OCI-LY1 (cell line): ENCODE measurements at regions not wholly inside any gene's neighbourhood (a gene's known extent, or its start where the extent isn't known, plus 50 kb on each side); places are given as distances from the start of the nearest gene placed in this dataset.

Experiments used
- H2AFZ ChIP-seq: fragments of 200-600 bp; sonication (generic), shearing (Covaris generic); 2 replicates; pipeline ENCODE4 v1.6.0; 2014; ENCODE audit warnings: antibody characterized with exemption, mild to moderate bottlenecking, low read length
- H3F3A ChIP-seq: fragments of 200-600 bp; sonication (generic), shearing (Covaris generic); 2 replicates; pipeline ENCODE4 v1.6.0; 2014; ENCODE audit warnings: mild to moderate bottlenecking, antibody characterized with exemption, low read length, moderate library complexity; ENCODE audit not compliant: insufficient read depth
- H3K27ac ChIP-seq: fragments of 200-600 bp; sonication (generic); 2 replicates; pipeline ENCODE4 v1.5.1; 2014; ENCODE audit warnings: low read length, mixed run types, mild to moderate bottlenecking, low read depth; ENCODE audit not compliant: poor library complexity, severe bottlenecking
- H3K27me3 ChIP-seq: fragments of 200-600 bp; sonication (generic); 2 replicates; pipeline ENCODE4 v1.6.0; 2014; ENCODE audit warnings: antibody characterized with exemption, mild to moderate bottlenecking, low read length, moderate library complexity; ENCODE audit not compliant: insufficient read depth
- H3K36me3 ChIP-seq: fragments of 200-600 bp; sonication (generic); 2 replicates; pipeline ENCODE4 v1.6.1; 2014; ENCODE audit warnings: mild to moderate bottlenecking, antibody characterized with exemption, low read length, moderate library complexity, mixed read lengths; ENCODE audit not compliant: insufficient read depth
- H3K4me1 ChIP-seq: fragments of 200-600 bp; sonication (generic); 2 replicates; pipeline ENCODE4 v1.5.1; 2014; ENCODE audit warnings: mild to moderate bottlenecking, low read length, moderate library complexity; ENCODE audit not compliant: insufficient read depth, severe bottlenecking
- H3K4me2 ChIP-seq: fragments of 200-600 bp; sonication (generic), shearing (Covaris generic); 2 replicates; pipeline ENCODE4 v1.6.1; 2014; ENCODE audit warnings: low read length
- H3K4me3 ChIP-seq: fragments of 200-600 bp; sonication (generic); 2 replicates; pipeline ENCODE4 v1.5.1; 2014; ENCODE audit warnings: low read length, low read depth, mild to moderate bottlenecking, mixed read lengths; ENCODE audit not compliant: poor library complexity, severe bottlenecking
- H3K79me2 ChIP-seq: fragments of 200-600 bp; shearing (Covaris generic); 2 replicates; pipeline ENCODE4 v1.6.1; 2016; ENCODE audit warnings: mixed run types, low read length, mixed read lengths; ENCODE audit not compliant: insufficient read depth
- H3K9ac ChIP-seq: fragments of 200-600 bp; sonication (generic), shearing (Covaris generic); 2 replicates; pipeline ENCODE4 v1.6.1; 2014; ENCODE audit warnings: mild to moderate bottlenecking, low read length, mixed read lengths
- H3K9me2 ChIP-seq: fragments of 200-600 bp; sonication (generic), shearing (Covaris generic); 2 replicates; pipeline ENCODE4 v1.6.1; 2014; ENCODE audit warnings: low read depth, mild to moderate bottlenecking, low read length, mixed read lengths
- H3K9me3 ChIP-seq: fragments of 200-600 bp; shearing (Covaris generic); 2 replicates; pipeline ENCODE4 v1.6.1; 2014; ENCODE audit warnings: low read length, mixed read lengths
- H4K20me1 ChIP-seq: fragments of 200-600 bp; sonication (generic), shearing (Covaris generic); 2 replicates; pipeline ENCODE4 v1.6.0; 2016; ENCODE audit warnings: mild to moderate bottlenecking, low read length; ENCODE audit not compliant: insufficient read depth
- EZH2 ChIP-seq: fragments of 200-600 bp; sonication (generic), shearing (Covaris generic); IDR thresholded peaks from 2 replicates; pipeline ENCODE4 v1.8.0; 2017; ENCODE audit warnings: borderline replicate concordance, mixed run types, mild to moderate bottlenecking, antibody characterized with exemption, low read length, moderate library complexity, mixed read lengths
- TF ChIP-seq, protein P1 (sequence below): fragments of 200-600 bp; sonication (generic), shearing (Covaris generic); IDR thresholded peaks from 2 replicates; pipeline ENCODE4 v1.5.1; 2017; ENCODE audit warnings: mild to moderate bottlenecking, antibody characterized with exemption, low read length, moderate library complexity, mixed read lengths

DNA sequence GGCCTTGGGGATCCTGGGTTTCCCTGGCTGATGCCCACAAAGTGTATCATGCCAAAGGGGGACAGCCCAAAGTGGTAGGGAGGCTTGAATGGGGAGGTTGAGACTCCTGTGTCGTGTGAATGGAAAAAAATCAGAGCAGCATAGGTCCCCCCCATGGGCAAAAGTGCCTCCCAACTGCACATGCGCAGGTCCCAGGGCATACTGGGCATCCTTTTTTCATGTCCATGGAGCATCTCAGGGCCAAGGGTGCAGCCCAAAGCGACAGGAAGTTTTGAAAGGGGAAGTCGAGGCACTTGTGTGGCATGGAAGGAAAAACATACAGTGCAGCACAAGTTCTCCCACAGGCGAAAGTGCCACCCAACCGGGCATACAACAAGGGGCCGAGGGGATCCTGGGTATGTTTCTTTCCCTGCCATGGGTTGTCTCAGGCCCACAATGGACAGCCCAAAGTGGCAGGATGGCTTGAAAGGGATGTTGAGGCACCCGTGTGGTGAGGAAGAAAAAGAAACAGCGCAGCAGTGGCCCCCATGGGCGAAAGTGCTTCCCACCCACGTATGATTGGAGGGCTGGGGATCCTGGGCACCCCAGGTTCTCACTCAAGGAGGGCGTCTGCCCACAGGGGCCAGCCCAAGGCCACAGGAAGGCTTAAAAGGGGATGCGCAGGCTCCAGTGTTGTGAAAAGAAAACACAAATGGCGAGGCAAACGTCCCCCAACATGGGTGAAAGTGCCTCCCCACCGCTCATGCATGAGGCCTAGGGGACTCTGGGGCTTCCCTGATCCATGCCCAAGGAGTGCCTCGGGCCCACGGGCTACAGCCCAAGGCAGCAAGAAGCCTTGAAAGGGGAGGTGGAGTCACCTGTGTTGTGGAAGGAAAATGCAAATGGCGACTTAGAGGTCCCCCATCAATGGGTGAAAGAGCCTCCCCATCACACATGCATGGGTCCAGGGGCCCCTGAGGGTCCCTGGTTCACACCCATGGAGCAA, 573.7 kb downstream of the ALG10 start:
- no peak overlapping the region for H3K4me3 ChIP-seq
- no peak overlapping the region for H3K9ac ChIP-seq
- no peaks in the 10 kb centered on the region for H3K36me3 ChIP-seq
- no peaks in the 10 kb centered on the region for H3K9me2 ChIP-seq
- H3K4me2 ChIP-seq = no peak overlapping the region
- no peaks in the 10 kb centered on the region; the same call in 1 of the 2 replicates for H3K9me3 ChIP-seq
- H3K4me1 ChIP-seq = no peaks in the 10 kb centered on the region
- no peak overlapping the region for H3K27ac ChIP-seq
- no peaks in the 10 kb centered on the region for H3K27me3 ChIP-seq
- no peak overlapping the region for H2AFZ ChIP-seq
- TF ChIP-seq, protein P1, sequence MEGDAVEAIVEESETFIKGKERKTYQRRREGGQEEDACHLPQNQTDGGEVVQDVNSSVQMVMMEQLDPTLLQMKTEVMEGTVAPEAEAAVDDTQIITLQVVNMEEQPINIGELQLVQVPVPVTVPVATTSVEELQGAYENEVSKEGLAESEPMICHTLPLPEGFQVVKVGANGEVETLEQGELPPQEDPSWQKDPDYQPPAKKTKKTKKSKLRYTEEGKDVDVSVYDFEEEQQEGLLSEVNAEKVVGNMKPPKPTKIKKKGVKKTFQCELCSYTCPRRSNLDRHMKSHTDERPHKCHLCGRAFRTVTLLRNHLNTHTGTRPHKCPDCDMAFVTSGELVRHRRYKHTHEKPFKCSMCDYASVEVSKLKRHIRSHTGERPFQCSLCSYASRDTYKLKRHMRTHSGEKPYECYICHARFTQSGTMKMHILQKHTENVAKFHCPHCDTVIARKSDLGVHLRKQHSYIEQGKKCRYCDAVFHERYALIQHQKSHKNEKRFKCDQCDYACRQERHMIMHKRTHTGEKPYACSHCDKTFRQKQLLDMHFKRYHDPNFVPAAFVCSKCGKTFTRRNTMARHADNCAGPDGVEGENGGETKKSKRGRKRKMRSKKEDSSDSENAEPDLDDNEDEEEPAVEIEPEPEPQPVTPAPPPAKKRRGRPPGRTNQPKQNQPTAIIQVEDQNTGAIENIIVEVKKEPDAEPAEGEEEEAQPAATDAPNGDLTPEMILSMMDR = no peak
- no peak for TF ChIP-seq EZH2
- H3K79me2 ChIP-seq = no peaks in the 10 kb centered on the region
- no peaks in the 10 kb centered on the region for H4K20me1 ChIP-seq
- no peaks in the 10 kb centered on the region for H3F3A ChIP-seq

DNA sequence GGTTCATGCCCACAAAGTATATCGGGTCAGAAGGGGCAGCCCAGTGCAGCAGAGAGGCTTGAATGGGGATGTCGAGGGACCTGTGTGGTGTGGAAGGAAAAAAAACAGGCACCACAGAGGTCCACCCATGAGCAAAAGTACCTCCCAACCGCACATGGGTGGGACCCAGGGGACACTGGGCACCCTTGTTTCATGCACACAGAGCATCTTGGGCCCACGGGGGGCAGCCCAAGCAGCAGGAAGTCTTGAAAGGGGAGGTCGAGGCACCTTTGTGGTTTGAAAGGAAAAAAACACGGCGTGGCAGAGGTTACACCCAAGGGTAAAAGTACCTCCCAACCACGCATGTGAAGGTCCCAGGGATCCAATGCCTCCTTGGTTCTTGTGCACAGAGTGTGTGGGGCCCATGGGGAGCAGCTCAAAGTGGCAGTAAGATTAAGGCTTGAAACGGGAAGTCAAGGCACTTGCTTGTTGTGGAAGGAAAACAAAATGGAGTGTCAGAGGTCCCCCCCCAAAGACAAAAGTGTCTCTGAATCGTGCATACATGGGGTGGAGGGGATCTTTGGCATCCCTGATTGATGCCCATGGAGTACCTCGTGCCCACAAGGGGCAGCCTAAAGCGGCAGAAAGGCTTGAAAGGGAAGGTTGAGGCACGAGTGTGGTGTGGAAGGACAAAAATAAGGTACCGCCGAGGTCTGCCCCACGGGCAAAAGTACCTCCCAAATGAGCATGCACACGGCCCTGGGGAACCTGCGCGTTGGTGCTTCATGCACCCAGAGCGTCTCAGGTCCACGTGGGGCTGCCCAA, 575.5 kb downstream of the ALG10 start:
- Histone ChIP-seq H3F3A (no peaks in the 10 kb centered on the region), H4K20me1 (no peaks in the 10 kb centered on the region), H3K4me3 (no peak overlapping the region), H3K4me2 (no peak overlapping the region), H3K79me2 (no peaks in the 10 kb centered on the region), H3K36me3 (no peaks in the 10 kb centered on the region), H3K27me3 (no peaks in the 10 kb centered on the region), H3K9me2 (no peaks in the 10 kb centered on the region), H3K27ac (no peak overlapping the region), H3K9ac (no peak overlapping the region), H3K4me1 (no peaks in the 10 kb centered on the region), H3K9me3 (no peaks in the 10 kb centered on the region), H2AFZ (no peak overlapping the region)
- TF ChIP-seq EZH2 = no peak
- TF ChIP-seq, protein P1 = no peak

DNA sequence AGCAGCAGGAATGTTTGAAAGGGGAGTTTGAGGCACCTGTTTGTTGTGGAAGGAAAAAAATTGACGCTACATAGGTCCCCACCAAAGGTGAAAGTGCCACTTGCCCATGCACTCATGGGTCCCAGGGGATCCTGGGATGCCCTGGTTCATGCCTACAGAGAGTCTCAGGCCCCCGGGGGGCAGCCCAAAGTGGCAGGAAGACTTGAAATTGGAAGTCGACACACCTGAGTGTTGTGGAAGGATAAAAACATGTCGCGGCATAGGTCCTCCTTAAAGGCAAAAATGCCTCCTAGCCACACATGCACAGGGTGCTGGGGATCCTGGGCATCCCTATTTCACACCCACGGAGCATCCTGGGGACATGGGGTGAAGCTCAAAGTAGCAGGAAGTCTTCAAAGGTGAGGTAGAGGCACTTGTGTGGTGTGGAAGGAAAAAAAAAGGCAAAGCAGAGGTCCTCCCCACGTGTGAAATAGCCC, 576.1 kb downstream of the ALG10 start:
- TF ChIP-seq EZH2 = no peak
- TF ChIP-seq, protein P1 = no peak
- Histone ChIP-seq H3K4me1 (no peaks in the 10 kb centered on the region), H3K9ac (no peak overlapping the region), H3K9me2 (no peaks in the 10 kb centered on the region), H3K36me3 (no peaks in the 10 kb centered on the region), H3K27me3 (no peaks in the 10 kb centered on the region), H3K27ac (no peak overlapping the region), H2AFZ (no peak overlapping the region), H3K4me3 (no peak overlapping the region), H3K9me3 (no peaks in the 10 kb centered on the region), H4K20me1 (no peaks in the 10 kb centered on the region), H3K79me2 (no peaks in the 10 kb centered on the region), H3K4me2 (no peak overlapping the region), H3F3A (no peaks in the 10 kb centered on the region)
